ENCODE measurements at regions not wholly inside any gene's neighbourhood (a gene's known extent, or its start where the extent isn't known, plus 50 kb on each side); places are given as distances from the start of the nearest gene placed in this dataset.

DNA sequence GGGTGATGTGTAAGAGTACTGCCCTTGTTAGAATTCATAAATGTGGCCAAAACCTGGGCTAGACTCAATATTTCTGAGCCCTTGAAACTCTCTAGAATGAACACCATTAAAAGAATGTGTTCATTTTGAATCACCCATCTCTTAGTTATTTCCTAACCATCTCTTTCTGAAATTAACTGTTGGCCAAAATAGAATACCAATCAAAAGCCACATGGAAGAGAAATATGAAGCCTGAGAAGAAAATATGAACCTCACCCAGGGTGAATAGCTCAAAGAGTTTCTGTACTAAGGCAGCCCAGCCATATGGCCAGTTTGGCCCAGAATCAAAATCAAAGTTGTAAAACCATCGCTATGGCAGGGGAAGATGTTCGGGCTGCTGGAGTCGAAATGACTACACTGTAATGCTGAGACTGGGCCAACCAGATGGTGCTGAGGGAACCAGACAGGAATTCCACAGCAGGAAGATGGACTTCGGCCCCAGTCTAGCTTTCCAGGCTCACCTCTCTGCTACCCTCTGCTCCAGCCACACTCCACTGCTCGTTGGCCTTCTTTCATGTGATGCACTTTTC, 154.3 kb upstream of the ZFHX3 start (continued):
- TF ChIP-seq, protein P1, sequence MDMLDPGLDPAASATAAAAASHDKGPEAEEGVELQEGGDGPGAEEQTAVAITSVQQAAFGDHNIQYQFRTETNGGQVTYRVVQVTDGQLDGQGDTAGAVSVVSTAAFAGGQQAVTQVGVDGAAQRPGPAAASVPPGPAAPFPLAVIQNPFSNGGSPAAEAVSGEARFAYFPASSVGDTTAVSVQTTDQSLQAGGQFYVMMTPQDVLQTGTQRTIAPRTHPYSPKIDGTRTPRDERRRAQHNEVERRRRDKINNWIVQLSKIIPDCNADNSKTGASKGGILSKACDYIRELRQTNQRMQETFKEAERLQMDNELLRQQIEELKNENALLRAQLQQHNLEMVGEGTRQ (IDR thresholded peaks at IDR 0.05; ENCODE audit: low read depth, low read length): peak; percentile 25; the same call in 1 of the 2 replicates
- TF ChIP-seq, protein P1 (CRISPR knock-in tag; IDR thresholded peaks at IDR 0.05; ENCODE audit: borderline replicate concordance): no peak
- TF ChIP-seq, protein P2, sequence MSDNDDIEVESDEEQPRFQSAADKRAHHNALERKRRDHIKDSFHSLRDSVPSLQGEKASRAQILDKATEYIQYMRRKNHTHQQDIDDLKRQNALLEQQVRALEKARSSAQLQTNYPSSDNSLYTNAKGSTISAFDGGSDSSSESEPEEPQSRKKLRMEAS (IDR thresholded peaks at IDR 0.05): no peak
- TF ChIP-seq ZNF644 (CRISPR knock-in tag; IDR thresholded peaks at IDR 0.05; ENCODE audit: low read depth) (peak; percentile 80), SP4 (CRISPR knock-in tag; IDR thresholded peaks at IDR 0.05) (no peak), ZNF441 (CRISPR knock-in tag; IDR thresholded peaks at IDR 0.05; ENCODE audit: borderline replicate concordance) (0 out of 2 replicates have a peak, but pooled peaks have one; percentile 47), STAG1 (CRISPR knock-in tag; IDR thresholded peaks at IDR 0.05) (peak; percentile 6; the same call in 1 of the 2 replicates), HNF4G (IDR thresholded peaks at IDR 0.05; ENCODE audit: borderline replicate concordance, low read depth, low read length) (peak; percentile 68), HNF4G (CRISPR knock-in tag; IDR thresholded peaks at IDR 0.05; ENCODE audit: borderline replicate concordance, low read depth) (peak; percentile 64; the same call in 1 of the 2 replicates)
- TF ChIP-seq, protein P3, sequence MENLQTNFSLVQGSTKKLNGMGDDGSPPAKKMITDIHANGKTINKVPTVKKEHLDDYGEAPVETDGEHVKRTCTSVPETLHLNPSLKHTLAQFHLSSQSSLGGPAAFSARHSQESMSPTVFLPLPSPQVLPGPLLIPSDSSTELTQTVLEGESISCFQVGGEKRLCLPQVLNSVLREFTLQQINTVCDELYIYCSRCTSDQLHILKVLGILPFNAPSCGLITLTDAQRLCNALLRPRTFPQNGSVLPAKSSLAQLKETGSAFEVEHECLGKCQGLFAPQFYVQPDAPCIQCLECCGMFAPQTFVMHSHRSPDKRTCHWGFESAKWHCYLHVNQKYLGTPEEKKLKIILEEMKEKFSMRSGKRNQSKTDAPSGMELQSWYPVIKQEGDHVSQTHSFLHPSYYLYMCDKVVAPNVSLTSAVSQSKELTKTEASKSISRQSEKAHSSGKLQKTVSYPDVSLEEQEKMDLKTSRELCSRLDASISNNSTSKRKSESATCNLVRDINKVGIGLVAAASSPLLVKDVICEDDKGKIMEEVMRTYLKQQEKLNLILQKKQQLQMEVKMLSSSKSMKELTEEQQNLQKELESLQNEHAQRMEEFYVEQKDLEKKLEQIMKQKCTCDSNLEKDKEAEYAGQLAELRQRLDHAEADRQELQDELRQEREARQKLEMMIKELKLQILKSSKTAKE (CRISPR knock-in tag; IDR thresholded peaks at IDR 0.05; ENCODE audit: borderline replicate concordance): no peak

Measured in HepG2 (cell line).